ENCODE measurements at regions not wholly inside any gene's neighbourhood (a gene's known extent, or its start where the extent isn't known, plus 50 kb on each side); places are given as distances from the start of the nearest gene placed in this dataset.

- H3K4me1 ChIP-seq (ENCODE audit: insufficient read depth, low read length) = no peaks in the 10 kb centered on the region
- peak; percentile 3 for DNase-seq (ENCODE audit: insufficient read length, low spot score, missing footprints)
- no peak overlapping the region for H3K4me2 ChIP-seq (ENCODE audit: insufficient read depth, low read length)
- no peaks in the 10 kb centered on the region for H3K79me2 ChIP-seq (ENCODE audit: insufficient read depth, low read length)
- H3K27ac ChIP-seq (ENCODE audit: low read depth, low read length) = no peak overlapping the region
- H3K36me3 ChIP-seq (ENCODE audit: insufficient read depth, low read length) = no peaks in the 10 kb centered on the region
- no peaks in the 10 kb centered on the region for H4K20me1 ChIP-seq (ENCODE audit: insufficient read depth, low read length)
- H2AFZ ChIP-seq (ENCODE audit: low read length) = no peak overlapping the region
- H3K27me3 ChIP-seq (ENCODE audit: insufficient read depth, low read length) = no peaks in the 10 kb centered on the region
- H3K4me3 ChIP-seq (ENCODE audit: insufficient read depth, low read length) = no peak overlapping the region
- H3K9me3 ChIP-seq (ENCODE audit: low read depth, low read length) = no peaks in the 10 kb centered on the region
- TF ChIP-seq CTCF (IDR thresholded peaks at IDR 0.05; ENCODE audit: extremely low read depth, low read depth, low read length) = no peak
Observed at GRCh38 chr2:59938181-59938580, 615.3 kb downstream of the BCL11A start.

- no peaks in the 10 kb centered on the region for H3K79me2 ChIP-seq (ENCODE audit: insufficient read depth, low read length)
- TF ChIP-seq CTCF (IDR thresholded peaks at IDR 0.05; ENCODE audit: extremely low read depth, low read depth, low read length) = no peak
- H3K36me3 ChIP-seq (ENCODE audit: insufficient read depth, low read length) = no peaks in the 10 kb centered on the region
- H3K27me3 ChIP-seq (ENCODE audit: insufficient read depth, low read length) = no peaks in the 10 kb centered on the region
- no peak overlapping the region for H3K4me3 ChIP-seq (ENCODE audit: insufficient read depth, low read length)
- DNase-seq (ENCODE audit: insufficient read length, low spot score, missing footprints) = no peak
- no peaks in the 10 kb centered on the region for H3K9me3 ChIP-seq (ENCODE audit: low read depth, low read length)
- H4K20me1 ChIP-seq (ENCODE audit: insufficient read depth, low read length) = no peaks in the 10 kb centered on the region
- no peaks in the 10 kb centered on the region for H3K4me1 ChIP-seq (ENCODE audit: insufficient read depth, low read length)
- no peak overlapping the region for H3K27ac ChIP-seq (ENCODE audit: low read depth, low read length)
- H2AFZ ChIP-seq (ENCODE audit: low read length) = no peak overlapping the region
- no peak overlapping the region for H3K4me2 ChIP-seq (ENCODE audit: insufficient read depth, low read length)
Observed at GRCh38 chr2:59936048-59936447, 617.4 kb downstream of the BCL11A start.

- no peaks in the 10 kb centered on the region for H3K36me3 ChIP-seq (ENCODE audit: insufficient read depth, low read length)
- H3K27ac ChIP-seq (ENCODE audit: low read depth, low read length) = no peak overlapping the region
- H3K4me3 ChIP-seq (ENCODE audit: insufficient read depth, low read length) = no peak overlapping the region
- DNase-seq (ENCODE audit: insufficient read length, low spot score, missing footprints) = no peak
- no peak overlapping the region for H3K4me2 ChIP-seq (ENCODE audit: insufficient read depth, low read length)
- no peaks in the 10 kb centered on the region for H3K79me2 ChIP-seq (ENCODE audit: insufficient read depth, low read length)
- TF ChIP-seq CTCF (IDR thresholded peaks at IDR 0.05; ENCODE audit: extremely low read depth, low read depth, low read length) = no peak
- no peaks in the 10 kb centered on the region for H3K4me1 ChIP-seq (ENCODE audit: insufficient read depth, low read length)
- H4K20me1 ChIP-seq (ENCODE audit: insufficient read depth, low read length) = no peaks in the 10 kb centered on the region
- no peak overlapping the region for H2AFZ ChIP-seq (ENCODE audit: low read length)
- H3K9me3 ChIP-seq (ENCODE audit: low read depth, low read length) = peaks cover 3% of the 10 kb centered on the region
- no peaks in the 10 kb centered on the region for H3K27me3 ChIP-seq (ENCODE audit: insufficient read depth, low read length)
Observed at GRCh38 chr2:59935005-59935404, 618.4 kb downstream of the BCL11A start.

GRCh38 chr2:59933948-59934347 lies 619.5 kb downstream of the BCL11A start:
- Histone ChIP-seq H3K27me3 (ENCODE audit: insufficient read depth, low read length) (no peaks in the 10 kb centered on the region), H3K27ac (ENCODE audit: low read depth, low read length) (no peak overlapping the region), H3K4me1 (ENCODE audit: insufficient read depth, low read length) (no peaks in the 10 kb centered on the region), H3K79me2 (ENCODE audit: insufficient read depth, low read length) (no peaks in the 10 kb centered on the region), H3K36me3 (ENCODE audit: insufficient read depth, low read length) (no peaks in the 10 kb centered on the region), H2AFZ (ENCODE audit: low read length) (no peak overlapping the region), H3K4me3 (ENCODE audit: insufficient read depth, low read length) (no peak overlapping the region), H4K20me1 (ENCODE audit: insufficient read depth, low read length) (no peaks in the 10 kb centered on the region), H3K9me3 (ENCODE audit: low read depth, low read length) (peaks cover 3% of the 10 kb centered on the region), H3K4me2 (ENCODE audit: insufficient read depth, low read length) (no peak overlapping the region)
- no peak for TF ChIP-seq CTCF (IDR thresholded peaks at IDR 0.05; ENCODE audit: extremely low read depth, low read depth, low read length)
- DNase-seq (ENCODE audit: insufficient read length, low spot score, missing footprints) = no peak

All from osteoblast (primary cell).